Gastrocnemius medialis (tissue), 4 donors: ENCODE measurements at regions not wholly inside any gene's neighbourhood (a gene's known extent, or its start where the extent isn't known, plus 50 kb on each side); places are given as distances from the start of the nearest gene placed in this dataset.

Experiments
- POLR2A ChIP-seq, 2 donors: fragments of 450-650 bp; IDR thresholded peaks; one replicate each; pipeline ENCODE4 v1.6.1; 2017; ENCODE audit warnings: antibody characterized with exemption in 2 of 2, mild to moderate bottlenecking in 2 of 2, moderate library complexity in 2 of 2
- TF ChIP-seq, protein P1 (sequence below), 5 experiments: fragments of 450-650 bp in 3 of 5; fragments of 200-600 bp in 2 of 5; sonication (generic) in 2 of 5; IDR thresholded peaks in 4 of 5; conservative IDR thresholded peaks in 1 of 5; 1 replicate in 4 of 5; 2 replicates in 1 of 5; pipeline ENCODE4 v1.5.1; 2016 to 2019; ENCODE audit warnings: antibody characterized with exemption in 5 of 5, mild to moderate bottlenecking in 3 of 5, moderate library complexity in 3 of 5

DNA sequence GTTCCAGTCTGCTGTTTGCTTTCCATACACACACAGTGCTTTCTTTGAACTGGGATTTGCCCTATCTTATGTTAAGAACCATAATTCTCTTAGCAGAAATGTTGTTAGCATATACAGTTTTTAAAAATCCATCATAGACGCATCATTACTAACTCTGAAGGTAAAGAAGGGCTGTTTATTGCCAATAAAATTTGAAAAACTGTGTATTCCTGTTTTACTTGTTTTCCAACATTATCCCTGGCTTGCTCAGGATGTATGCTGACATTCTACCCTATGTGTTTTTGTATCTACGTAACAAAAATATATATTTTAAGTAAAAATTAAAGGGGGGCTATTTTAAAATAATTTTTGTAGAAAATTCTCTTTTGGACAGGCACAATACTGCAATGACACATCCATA is 857.2 kb downstream of the BRINP3 start:
- TF ChIP-seq, protein P1, sequence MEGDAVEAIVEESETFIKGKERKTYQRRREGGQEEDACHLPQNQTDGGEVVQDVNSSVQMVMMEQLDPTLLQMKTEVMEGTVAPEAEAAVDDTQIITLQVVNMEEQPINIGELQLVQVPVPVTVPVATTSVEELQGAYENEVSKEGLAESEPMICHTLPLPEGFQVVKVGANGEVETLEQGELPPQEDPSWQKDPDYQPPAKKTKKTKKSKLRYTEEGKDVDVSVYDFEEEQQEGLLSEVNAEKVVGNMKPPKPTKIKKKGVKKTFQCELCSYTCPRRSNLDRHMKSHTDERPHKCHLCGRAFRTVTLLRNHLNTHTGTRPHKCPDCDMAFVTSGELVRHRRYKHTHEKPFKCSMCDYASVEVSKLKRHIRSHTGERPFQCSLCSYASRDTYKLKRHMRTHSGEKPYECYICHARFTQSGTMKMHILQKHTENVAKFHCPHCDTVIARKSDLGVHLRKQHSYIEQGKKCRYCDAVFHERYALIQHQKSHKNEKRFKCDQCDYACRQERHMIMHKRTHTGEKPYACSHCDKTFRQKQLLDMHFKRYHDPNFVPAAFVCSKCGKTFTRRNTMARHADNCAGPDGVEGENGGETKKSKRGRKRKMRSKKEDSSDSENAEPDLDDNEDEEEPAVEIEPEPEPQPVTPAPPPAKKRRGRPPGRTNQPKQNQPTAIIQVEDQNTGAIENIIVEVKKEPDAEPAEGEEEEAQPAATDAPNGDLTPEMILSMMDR (IDR thresholded peaks at IDR 0.05 in 4 of 5, conservative IDR thresholded peaks at IDR 0.05 in 1 of 5) = no peak
- TF ChIP-seq POLR2A (IDR thresholded peaks at IDR 0.05) = no peak
